GM21723 (cell line): ENCODE measurements at regions not wholly inside any gene's neighbourhood (a gene's known extent, or its start where the extent isn't known, plus 50 kb on each side); places are given as distances from the start of the nearest gene placed in this dataset.
"Not testable (repeated sequence)": the region's sequence is repeated elsewhere in the genome, so short reads cannot be mapped to it uniquely, and the experiment has no call there.

Experiments
- ATAC-seq: cut with Tn5 transposase; IDR thresholded peaks from one replicate; pipeline ENCODE4 v1.9.1; 2021; ENCODE audit warnings: mild to moderate bottlenecking, moderate library complexity; ENCODE audit not compliant: unreplicated experiment

DNA sequence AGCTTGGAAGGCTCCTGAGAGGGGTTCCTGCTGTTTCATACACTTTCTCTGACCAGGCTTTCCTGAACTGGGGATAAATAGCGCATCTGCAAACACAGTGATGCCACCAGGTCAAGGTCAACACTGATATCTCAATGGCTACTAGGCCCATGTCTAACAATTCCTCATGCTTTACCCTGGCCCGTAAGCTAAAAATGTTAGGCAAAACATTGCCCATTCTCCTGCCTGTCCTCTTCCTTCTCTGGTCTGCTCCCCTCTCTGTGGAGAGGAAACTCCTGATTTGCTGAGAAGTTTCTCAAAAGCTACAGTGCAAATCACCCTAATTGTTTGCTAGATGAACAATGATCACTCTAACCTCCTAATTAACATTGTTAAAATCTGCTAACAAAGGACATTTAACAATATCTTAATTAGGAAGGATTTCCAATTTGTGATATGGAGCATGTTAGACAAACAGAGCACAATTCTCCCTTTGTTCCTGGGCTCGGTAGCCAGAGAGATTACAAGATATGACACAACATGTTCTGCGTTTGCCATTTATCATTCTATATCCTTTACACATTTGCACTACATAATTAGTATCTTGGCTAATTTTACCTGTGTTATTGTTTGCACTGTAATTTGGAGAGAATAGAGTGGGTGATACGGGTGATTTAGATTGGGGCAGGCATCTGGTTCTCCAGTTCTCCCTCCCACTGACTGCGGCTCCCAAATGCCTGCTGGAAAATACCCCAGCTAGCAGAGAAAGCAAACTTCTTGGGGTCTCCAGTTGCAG, 266.8 kb downstream of the CD83 start:
- no peak for ATAC-seq

DNA sequence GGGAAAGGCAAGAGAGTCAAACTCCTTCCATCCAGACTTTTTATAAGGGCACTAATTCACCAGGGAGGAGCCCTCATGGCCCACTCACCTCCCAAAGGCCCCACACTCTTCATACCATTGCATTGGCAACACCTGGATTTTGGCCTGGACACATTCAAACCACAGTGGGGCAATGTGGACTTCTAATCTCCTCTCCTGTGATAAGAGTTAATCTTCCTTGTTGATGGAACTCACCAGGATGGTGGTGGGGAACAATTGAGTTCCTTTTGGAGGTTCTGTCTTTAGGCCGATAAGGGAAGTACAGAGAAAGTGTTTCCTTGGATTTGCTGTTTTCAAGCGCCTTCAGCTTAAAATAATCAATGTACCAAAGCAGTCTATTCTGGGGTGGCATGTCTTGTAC, 268.7 kb downstream of the CD83 start:
- no peak for ATAC-seq

- no peak for ATAC-seq
Measured at GRCh38 chr6:14386668-14387067, 269.1 kb downstream of the CD83 start.

DNA sequence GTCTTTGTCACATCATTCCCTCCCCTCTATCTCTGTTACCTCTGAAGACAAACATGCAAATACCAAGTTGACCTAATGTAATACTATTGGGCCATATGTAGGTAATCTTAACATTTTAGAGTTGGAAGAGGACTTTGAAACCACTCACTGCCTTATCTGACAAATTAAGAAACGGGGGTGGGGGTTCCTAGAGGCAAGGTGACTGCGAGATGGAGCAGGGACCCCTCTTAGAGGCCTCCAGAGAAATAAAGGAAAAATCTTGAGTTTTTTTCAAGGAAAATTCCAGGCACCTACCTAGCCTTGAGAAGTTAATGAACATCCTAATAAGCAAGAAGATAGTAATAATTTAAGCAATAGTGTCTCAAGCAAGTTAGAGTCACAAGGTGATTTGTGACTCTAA, 270.8 kb downstream of the CD83 start:
- no peak for ATAC-seq

- ATAC-seq, result not testable (repeated sequence)
Measured at GRCh38 chr6:14389776-14390175, 272.2 kb downstream of the CD83 start.

DNA sequence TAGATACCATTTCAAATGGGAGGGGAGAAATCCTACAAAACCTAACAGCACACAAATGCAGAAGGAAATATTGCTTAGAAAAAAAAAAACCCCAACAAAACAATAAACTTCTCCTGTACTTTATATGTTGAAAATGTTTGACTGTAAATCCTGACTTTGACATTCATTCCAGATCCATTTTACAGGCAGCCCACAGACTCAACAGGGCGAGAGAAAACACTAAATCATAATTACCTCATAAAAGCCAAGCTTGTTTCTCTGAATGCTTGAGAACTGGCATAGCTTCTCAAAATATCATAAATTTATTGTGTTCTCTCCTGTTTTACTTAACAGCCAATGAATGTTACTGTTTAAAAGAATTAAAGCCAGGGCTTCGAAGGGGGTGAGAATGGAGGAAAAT, 273.2 kb downstream of the CD83 start:
- ATAC-seq, result no peak

GRCh38 chr6:14393910-14394309, 276.3 kb downstream of the CD83 start:
- no peak for ATAC-seq

DNA sequence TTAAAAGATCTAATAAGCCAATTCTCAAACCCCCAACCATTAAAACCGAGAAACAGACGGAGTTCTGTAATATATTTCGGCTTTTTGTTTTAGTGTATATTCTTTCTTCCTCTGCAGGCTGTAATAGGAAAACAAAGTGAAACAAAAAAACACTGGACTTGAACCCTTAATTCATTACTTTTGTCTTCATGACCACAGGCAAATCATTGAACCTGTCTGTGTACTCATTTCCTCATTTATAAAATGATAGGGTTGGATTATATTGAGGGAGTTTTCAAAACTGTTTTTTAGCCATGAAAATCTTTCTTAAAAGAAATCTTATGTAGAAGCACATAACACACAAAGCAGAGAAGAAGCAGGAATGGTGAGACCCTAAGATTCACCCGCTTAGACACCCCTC, 278.8 kb downstream of the CD83 start:
- no peak for ATAC-seq

GRCh38 chr6:14396826-14397517, 279.4 kb downstream of the CD83 start:
- ATAC-seq, result no peak

DNA sequence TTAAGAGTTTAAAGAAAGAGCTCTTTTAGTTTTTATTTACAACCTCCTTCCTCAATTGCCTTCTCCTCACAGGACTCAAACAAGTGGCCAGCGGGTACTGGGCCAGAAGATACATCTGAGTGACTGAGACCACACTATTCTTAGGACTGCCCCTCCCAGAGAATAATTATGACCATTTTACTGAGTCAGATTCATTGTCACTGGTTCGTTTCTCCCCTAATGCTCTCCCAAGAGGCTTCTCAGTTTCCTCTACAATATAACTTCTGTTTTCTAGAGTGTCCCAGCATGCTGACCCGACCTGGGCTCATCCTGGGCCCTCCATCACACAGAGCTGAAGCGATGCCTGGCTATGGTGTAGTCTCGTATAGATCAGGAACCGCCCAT, 279.9 kb downstream of the CD83 start:
- no peak for ATAC-seq

DNA sequence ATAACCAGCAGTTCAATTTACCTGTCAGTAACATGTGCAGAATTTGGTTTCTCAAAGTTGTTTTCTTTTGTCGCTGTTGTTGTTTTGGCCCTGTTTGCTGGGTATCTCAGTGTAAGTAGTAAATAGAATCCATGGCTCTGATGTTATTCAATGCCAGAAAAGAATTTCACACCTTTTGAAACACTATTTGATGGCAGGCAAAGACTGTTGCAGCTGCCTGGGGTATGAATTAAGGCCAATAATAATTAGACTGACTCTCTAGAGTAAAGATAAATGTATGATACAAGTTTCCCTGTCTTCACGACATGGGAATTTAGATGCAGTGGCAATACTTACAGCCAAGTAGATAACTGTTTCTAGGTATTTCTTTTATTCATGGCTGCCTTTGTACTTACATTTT, 281.4 kb downstream of the CD83 start:
- ATAC-seq, result no peak

DNA sequence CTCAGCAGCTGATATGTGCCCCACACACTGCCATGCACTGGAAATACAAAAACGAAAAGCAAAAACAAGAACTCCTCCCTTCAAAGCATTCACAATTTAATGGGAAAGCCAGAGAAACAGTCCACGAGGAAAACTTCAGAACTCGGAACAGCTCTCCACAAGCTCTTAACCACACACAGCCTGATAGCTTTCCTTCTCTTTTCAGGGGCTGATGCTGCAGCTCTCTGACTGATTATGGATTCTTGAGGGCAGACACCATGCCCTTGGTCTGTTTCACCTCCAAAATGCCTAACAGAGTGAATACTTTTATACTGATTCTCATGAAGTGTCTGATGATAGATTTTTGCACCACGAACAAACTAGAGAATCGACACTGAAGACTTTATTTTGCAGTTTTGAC, 282.1 kb downstream of the CD83 start:
- no peak for ATAC-seq

- ATAC-seq, result no peak
Measured at GRCh38 chr6:14401246-14401645, 283.7 kb downstream of the CD83 start.

DNA sequence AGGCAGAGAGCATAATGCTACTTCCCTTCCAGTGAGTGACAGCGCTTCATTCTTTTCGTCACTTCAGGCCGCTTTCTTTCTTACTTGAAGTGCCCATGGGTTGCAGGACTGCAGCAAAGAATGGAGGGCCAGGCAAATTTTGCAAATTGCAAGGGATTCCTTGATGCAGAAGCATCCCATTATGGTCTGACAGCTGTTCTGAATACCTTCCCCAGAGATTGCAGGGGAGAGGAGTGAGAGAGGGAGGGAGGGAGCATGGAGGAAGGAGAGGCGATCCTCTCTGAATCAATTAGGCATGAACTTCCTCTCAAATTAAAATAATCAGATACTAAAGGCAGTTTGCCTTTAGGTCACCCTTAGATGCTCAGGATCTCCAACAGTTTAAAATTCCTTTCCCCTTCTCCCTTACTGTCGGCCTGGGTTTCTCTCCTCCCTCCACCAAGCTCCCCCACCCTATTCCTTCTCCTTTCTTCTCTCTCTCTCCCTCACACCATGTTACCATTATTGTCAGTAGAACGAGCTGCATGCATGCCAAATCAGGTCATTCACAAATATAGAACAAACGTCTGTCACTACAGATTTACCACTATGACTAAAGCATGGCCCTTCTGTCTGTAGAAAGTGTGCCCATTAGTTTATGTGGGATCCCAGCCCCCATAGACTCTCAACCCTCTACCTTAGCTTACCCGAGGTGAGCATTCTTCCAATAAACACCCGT, 289.2 kb downstream of the CD83 start:
- ATAC-seq, result no peak

DNA sequence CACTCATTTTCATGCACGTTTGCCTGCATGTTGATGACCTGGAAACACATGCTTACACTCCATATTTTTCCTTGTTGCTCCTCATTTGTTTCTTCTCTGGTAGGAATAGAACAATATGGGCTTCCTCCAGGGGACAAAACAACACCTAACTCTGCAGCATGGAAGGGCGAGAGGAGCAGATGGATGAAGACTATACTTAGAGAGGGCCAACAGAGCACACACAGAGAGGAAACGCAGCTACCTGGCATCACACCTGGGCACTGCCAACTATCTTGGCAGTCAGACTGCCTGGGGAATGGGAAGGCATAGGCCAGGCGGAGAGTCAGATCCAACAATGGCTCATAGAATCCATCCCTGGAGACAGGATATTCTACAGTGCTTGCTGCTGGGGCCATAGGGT, 290.9 kb downstream of the CD83 start:
- ATAC-seq, result no peak

- ATAC-seq, result no peak
Measured at GRCh38 chr6:14412026-14412425, 294.5 kb downstream of the CD83 start.

- no peak for ATAC-seq
Measured at GRCh38 chr6:14415452-14415851, 297.9 kb downstream of the CD83 start.

DNA sequence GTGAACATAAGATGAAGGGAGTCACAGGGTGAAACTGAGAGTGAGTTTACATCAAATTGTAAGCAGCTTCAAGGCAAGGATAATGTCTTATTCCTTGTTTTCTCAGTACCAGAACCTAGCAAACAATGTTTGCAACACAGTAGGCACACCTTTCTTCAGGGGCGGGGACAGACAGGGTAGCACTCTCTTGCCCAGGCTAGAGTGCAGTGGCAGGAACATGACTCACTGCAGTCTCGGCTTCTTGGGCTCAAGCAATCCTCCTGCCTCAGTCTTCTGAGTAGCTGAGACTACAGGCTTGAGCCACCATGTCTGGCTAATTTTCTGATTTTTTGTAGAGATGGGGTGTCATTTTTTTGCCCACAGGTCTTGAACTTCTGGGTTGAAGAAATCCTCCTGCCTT, 299.8 kb downstream of the CD83 start:
- no peak for ATAC-seq

DNA sequence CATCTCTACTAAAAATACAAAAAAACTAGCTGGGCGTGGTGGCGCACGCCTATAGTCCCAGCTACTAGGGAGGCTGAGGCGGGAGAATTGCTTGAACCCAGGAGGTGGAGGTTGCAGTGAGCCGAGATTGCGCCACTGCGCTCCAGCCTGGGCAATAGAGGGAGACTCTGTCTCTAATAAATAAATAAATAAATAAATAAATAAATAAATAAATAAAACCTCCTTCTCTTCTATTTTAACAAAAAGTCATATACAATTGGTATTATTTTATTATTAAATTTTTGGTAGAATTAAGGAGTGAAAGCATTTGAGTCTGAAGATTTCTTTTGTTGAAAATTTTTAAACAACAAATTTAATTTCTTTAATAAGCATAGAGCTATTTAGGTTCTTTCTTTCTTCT, 301.7 kb downstream of the CD83 start:
- not testable (repeated sequence) for ATAC-seq

DNA sequence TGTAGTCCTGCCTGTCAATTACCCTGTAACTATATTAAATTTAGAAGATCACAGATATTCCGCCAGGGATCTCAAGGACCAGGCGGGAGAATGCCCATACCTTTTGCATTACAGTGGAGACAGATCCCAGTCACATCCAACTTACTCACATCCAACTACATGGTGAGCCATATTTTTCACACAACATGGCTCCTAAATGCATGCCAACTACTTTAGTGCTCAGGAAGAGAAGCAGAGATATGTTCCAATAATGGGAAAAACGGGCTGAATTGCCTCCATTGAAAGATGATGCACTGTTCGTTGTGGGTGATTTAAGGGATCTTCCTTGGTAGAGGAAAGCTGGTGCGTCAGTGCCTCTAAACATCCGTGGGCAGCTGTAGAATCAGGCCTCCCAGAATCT, 304.5 kb downstream of the CD83 start:
- no peak for ATAC-seq

DNA sequence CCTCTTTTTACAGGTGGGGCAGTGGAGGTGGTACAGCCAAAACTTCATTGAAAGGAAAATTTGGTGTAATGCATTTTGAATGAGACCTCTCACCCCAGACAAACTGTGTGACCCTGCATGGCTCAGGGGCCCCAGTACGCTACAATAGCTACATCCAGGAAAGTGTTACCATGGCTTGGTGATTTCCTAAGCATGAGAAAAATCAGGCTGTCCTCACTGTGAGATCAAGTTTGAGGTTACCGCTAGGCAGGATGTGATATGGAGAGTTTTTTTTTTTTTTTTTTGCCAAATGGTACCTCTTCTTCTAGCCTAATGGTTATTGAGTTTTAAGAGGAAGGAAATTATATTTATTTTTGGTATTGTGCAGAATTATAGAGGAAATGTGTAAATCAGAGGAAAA, 305.3 kb downstream of the CD83 start:
- ATAC-seq, result no peak

DNA sequence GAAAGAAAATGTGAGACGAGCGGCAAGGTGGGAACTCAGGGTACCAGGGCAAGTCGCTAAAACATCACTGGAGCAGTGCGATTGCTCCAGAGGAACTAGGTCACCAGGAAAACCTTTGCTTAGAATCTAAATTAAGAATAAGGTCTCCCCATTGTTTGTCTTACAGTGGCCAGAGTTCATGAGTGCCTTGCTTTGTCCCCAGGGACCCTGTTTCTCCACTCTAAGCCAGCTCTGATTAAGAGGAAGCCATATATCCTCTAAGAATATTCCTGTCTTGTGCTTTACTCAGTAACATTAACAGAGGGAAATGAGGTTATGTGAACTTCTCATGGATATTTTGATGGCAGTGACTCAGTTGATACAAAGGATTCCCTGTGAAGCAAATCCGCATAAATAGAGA, 305.8 kb downstream of the CD83 start:
- ATAC-seq, result no peak
